HAP-1 (cell line): ENCODE measurements at regions not wholly inside any gene's neighbourhood (a gene's known extent, or its start where the extent isn't known, plus 50 kb on each side); places are given as distances from the start of the nearest gene placed in this dataset.

Experiments used
- DNase-seq, 2 experiments: peaks; one replicate each; pipeline ENCODE4 v3.0.0-alpha.2; 2016 to 2020; ENCODE audit warnings: low spot score in 2 of 2
- H3K27me3 ChIP-seq: fragments of 250-450 bp; sonication (Bioruptor Pico); 2 replicates; pipeline ENCODE4 v1.5.1; 2020; ENCODE audit warnings: low read depth, mild to moderate bottlenecking, moderate library complexity
- H3K36me3 ChIP-seq: fragments of 250-450 bp; sonication (Bioruptor Pico); replicated peaks from 2 replicates; pipeline ENCODE4 v1.5.1; 2020; ENCODE audit warnings: mild to moderate bottlenecking
- H3K4me1 ChIP-seq: fragments of 250-450 bp; sonication (Bioruptor Pico); 2 replicates; pipeline ENCODE4 v1.5.1; 2020; ENCODE audit warnings: mild to moderate bottlenecking
- H3K4me3 ChIP-seq: fragments of 250-450 bp; sonication (Bioruptor Pico); 2 replicates; pipeline ENCODE4 v1.5.1; 2020; ENCODE audit warnings: mild to moderate bottlenecking, moderate library complexity
- H3K9me3 ChIP-seq: fragments of 250-450 bp; sonication (Bioruptor Pico); 2 replicates; pipeline ENCODE4 v1.5.1; 2020; ENCODE audit warnings: mild to moderate bottlenecking, moderate library complexity
- in situ Hi-C: fragments of 300-500 bp; cut with MboI; formaldehyde crosslinking; loops from 3 replicates; pipeline ENCODE4 v1.14.3; 2020; ENCODE audit warnings: low sequenced_read_pairs, inconsistent platforms, mixed read lengths

- H3K4me1 ChIP-seq = peaks cover 6% of the 10 kb centered on the region; the same call in 1 of the 2 replicates
- H3K9me3 ChIP-seq = no peaks in the 10 kb centered on the region
- in situ Hi-C loops = no loop called here
- no peaks in the 10 kb centered on the region for H3K27me3 ChIP-seq
- peak in 1 of 2 experiments; percentile 47 for DNase-seq
- H3K4me3 ChIP-seq = no peak overlapping the region
- H3K36me3 ChIP-seq = no peaks in the 10 kb centered on the region
Measured at GRCh38 chr3:76826861-76827260, 213.0 kb upstream of the ROBO2 start.

GRCh38 chr3:76827701-76828226 is 212.1 kb upstream of the ROBO2 start:
- H3K36me3 ChIP-seq = no peaks in the 10 kb centered on the region
- in situ Hi-C loops = no loop called here
- DNase-seq = no peak
- H3K4me3 ChIP-seq = no peak overlapping the region
- peaks cover 6% of the 10 kb centered on the region; the same call in 1 of the 2 replicates for H3K4me1 ChIP-seq
- no peaks in the 10 kb centered on the region for H3K9me3 ChIP-seq
- H3K27me3 ChIP-seq = no peaks in the 10 kb centered on the region

DNA sequence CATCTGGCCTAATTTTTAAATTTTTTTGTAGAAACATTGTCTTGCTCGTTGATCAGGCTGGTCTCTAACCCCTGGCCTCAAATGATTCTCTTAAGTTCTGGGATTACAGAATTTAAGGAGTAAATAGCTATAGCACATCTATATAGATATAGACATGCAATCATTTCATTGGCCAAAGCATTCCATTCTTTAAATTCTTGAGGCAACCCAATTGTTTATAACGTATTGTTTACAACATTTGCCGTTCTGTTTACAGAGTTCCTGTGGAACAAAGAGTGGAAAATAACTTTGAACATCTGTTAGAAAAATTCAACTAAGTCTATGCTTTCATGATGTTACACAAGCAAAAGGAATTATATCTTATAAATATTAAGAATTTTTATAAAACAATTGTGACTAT is 205.2 kb upstream of the ROBO2 start:
- in situ Hi-C loops = no loop called here
- H3K9me3 ChIP-seq = no peaks in the 10 kb centered on the region
- no peaks in the 10 kb centered on the region for H3K36me3 ChIP-seq
- H3K4me1 ChIP-seq = no peaks in the 10 kb centered on the region
- no peaks in the 10 kb centered on the region for H3K27me3 ChIP-seq
- H3K4me3 ChIP-seq = no peak overlapping the region
- DNase-seq = no peak

GRCh38 chr3:76841747-76842146 is 198.2 kb upstream of the ROBO2 start:
- H3K36me3 ChIP-seq = no peaks in the 10 kb centered on the region
- H3K4me3 ChIP-seq = no peak overlapping the region
- in situ Hi-C loops = no loop called here
- H3K27me3 ChIP-seq = no peaks in the 10 kb centered on the region
- no peak for DNase-seq
- H3K9me3 ChIP-seq = no peaks in the 10 kb centered on the region
- no peaks in the 10 kb centered on the region for H3K4me1 ChIP-seq

GRCh38 chr3:76842216-76842615 is 197.7 kb upstream of the ROBO2 start:
- in situ Hi-C loops = no loop called here
- H3K4me3 ChIP-seq = no peak overlapping the region
- no peaks in the 10 kb centered on the region for H3K4me1 ChIP-seq

GRCh38 chr3:76855451-76855850 is 184.4 kb upstream of the ROBO2 start:
- no peaks in the 10 kb centered on the region for H3K9me3 ChIP-seq
- DNase-seq = no peak
- in situ Hi-C loops = no loop called here
- H3K27me3 ChIP-seq = no peaks in the 10 kb centered on the region
- no peaks in the 10 kb centered on the region; the same call in 1 of the 2 replicates for H3K4me1 ChIP-seq
- H3K36me3 ChIP-seq = no peaks in the 10 kb centered on the region
- no peak overlapping the region for H3K4me3 ChIP-seq

More at GRCh38 chr3:76842216-76842615, 197.7 kb upstream of the ROBO2 start:
- no peaks in the 10 kb centered on the region for H3K27me3 ChIP-seq
- DNase-seq = no peak
- no peaks in the 10 kb centered on the region for H3K36me3 ChIP-seq
- no peaks in the 10 kb centered on the region for H3K9me3 ChIP-seq

DNA sequence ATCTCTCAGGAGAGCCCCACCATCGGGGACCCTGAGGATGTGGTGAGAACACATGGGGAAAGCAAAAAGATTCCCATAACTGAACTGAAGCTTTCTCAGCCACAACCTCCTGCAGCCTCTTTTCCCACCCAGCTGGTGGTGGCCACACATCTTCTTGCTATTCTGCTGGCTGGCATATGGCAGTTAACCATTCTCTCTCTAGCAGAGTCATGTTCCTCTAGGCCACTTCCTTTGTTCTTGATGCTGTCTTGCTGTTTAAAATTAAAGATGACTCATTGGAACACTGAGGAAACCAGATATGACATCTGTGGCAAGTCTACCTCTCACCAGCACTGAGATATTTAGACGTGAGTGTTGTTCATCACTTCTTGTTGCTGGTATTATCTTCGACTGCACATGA is 180.3 kb upstream of the ROBO2 start:
- Histone ChIP-seq H3K4me1 (no peaks in the 10 kb centered on the region; the same call in 1 of the 2 replicates), H3K9me3 (no peaks in the 10 kb centered on the region), H3K27me3 (no peaks in the 10 kb centered on the region), H3K4me3 (no peak overlapping the region), H3K36me3 (no peaks in the 10 kb centered on the region)
- in situ Hi-C loops = no loop called here
- no peak for DNase-seq

DNA sequence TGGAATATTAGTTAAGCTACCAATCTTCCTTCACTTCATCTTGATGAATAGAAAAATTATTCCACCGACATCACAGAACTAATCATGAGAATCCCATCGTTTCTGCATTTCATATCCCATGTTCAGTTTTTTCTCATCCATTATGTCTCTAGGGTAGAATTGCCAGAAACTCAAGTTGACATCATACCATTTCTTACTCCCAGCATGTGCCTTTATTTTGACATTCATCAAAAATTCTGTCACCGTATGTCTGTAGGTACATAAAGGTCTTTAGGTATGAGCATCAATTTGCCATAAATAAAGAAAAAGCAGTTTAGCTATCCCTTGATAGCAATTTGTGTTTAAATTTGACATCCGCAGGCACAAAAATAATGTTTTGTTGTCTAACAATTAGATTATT is 175.5 kb upstream of the ROBO2 start:
- no peaks in the 10 kb centered on the region for H3K36me3 ChIP-seq
- in situ Hi-C loops = no loop called here
- no peaks in the 10 kb centered on the region for H3K4me1 ChIP-seq
- H3K27me3 ChIP-seq = no peaks in the 10 kb centered on the region
- no peak for DNase-seq
- H3K9me3 ChIP-seq = no peaks in the 10 kb centered on the region
- no peak overlapping the region for H3K4me3 ChIP-seq

DNA sequence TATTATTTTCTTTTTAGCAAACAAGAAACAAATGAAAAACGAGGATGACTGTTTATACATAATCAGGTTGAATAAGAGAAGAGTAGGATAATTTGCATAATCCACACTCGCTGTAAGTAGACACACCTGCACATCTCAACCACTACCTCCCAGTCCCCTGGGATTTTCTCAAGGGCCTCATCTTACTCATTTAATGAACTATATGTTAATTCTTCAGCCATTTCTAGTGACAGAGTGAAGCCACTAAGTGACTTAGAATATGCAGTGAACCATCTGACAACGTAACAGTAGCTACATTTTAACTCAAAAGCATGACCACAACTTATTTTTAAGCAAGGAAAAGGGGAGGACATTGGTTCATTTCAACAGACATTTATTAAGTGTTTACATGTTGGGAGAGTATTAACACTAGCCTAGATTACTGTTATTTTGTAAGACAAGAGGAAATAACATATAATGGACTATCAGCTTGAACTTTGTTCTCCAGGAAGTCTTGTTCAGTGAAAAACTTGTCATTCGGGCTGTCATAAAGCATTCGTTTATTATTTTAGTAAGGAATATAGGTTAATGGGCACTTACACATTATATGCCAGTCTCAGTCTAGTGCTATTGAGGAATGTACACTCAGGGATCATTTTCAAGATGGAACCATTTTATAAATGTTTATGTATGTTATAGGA is 173.0 kb upstream of the ROBO2 start:
- DNase-seq = no peak
- Histone ChIP-seq H3K36me3 (no peaks in the 10 kb centered on the region), H3K4me3 (no peak overlapping the region), H3K4me1 (no peaks in the 10 kb centered on the region), H3K9me3 (no peaks in the 10 kb centered on the region), H3K27me3 (no peaks in the 10 kb centered on the region)
- in situ Hi-C loops = no loop called here

DNA sequence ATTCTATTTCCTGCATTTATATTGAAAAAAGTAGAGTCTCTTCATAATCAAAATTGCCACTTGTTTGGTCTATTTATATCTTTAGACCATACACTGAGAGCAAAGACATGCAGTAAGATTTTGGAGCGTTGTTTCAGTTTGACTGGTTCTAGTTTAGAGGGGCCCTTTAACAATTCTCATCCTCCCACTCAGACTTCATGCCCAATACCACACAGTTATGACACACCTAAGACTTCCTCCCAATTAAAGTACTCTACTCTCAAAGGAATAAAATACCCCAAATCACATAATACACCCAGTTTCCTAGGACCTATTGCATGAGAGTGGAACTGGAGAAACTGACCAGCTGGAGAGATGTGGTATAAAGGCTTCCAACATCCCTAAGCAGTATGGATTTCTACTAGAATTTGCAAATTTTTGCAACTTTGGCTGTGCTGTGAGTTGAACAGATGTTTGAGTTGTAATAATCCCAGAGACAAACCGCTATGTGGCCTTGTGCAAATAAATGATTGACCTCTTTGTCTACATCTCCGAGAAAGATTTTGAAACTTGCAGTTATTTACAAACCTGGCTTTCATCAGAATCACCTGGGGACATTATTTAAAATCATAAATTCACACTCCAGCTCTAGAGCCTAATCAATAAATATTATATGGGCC is 170.0 kb upstream of the ROBO2 start:
- no peak overlapping the region for H3K4me3 ChIP-seq
- DNase-seq = no peak
- no peaks in the 10 kb centered on the region for H3K4me1 ChIP-seq
- no peaks in the 10 kb centered on the region for H3K27me3 ChIP-seq
- in situ Hi-C loops = no loop called here
- no peaks in the 10 kb centered on the region for H3K36me3 ChIP-seq
- H3K9me3 ChIP-seq = no peaks in the 10 kb centered on the region

DNA sequence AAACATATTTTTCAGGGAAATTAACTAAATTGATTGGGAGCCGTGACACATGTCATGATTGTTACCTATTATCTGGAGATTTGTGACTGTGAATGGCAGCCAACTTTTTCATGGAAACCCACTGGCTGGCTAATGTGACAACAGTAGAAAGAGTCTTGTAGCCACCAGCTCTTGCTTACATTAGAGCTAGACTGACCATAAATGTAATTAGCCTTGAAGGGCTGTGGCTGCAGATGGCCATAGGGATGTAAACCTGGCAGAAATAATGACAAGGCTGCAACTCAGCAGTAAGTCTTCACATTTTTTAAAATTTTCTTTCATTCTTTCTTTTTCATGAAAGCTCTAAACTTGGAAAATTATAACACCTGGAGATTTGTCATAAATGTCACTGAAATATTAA is 168.2 kb upstream of the ROBO2 start:
- Histone ChIP-seq H3K9me3 (no peaks in the 10 kb centered on the region), H3K4me1 (no peaks in the 10 kb centered on the region), H3K4me3 (no peak overlapping the region), H3K27me3 (no peaks in the 10 kb centered on the region), H3K36me3 (no peaks in the 10 kb centered on the region)
- in situ Hi-C loops = no loop called here
- no peak for DNase-seq

DNA sequence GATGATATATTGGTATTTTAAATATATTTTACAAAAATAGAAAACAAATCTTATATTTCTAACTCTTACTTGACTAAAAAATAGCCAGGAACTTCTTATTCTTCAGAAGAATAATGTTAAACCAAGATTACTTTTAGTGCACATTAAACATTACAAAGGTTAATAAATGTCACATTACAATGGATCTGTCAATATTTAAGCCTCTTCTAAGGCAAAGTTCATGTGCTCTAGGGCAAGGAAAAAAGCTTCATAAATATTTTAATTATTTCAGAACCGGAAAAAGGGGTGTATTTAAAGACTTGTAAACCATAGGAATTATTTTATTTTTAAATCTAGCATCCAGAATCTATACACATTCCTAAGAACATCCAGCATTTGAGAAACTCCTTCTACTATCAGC is 166.9 kb upstream of the ROBO2 start:
- Histone ChIP-seq H3K9me3 (no peaks in the 10 kb centered on the region), H3K4me3 (no peak overlapping the region), H3K27me3 (no peaks in the 10 kb centered on the region), H3K4me1 (no peaks in the 10 kb centered on the region), H3K36me3 (no peaks in the 10 kb centered on the region)
- no peak for DNase-seq
- in situ Hi-C loops = no loop called here

DNA sequence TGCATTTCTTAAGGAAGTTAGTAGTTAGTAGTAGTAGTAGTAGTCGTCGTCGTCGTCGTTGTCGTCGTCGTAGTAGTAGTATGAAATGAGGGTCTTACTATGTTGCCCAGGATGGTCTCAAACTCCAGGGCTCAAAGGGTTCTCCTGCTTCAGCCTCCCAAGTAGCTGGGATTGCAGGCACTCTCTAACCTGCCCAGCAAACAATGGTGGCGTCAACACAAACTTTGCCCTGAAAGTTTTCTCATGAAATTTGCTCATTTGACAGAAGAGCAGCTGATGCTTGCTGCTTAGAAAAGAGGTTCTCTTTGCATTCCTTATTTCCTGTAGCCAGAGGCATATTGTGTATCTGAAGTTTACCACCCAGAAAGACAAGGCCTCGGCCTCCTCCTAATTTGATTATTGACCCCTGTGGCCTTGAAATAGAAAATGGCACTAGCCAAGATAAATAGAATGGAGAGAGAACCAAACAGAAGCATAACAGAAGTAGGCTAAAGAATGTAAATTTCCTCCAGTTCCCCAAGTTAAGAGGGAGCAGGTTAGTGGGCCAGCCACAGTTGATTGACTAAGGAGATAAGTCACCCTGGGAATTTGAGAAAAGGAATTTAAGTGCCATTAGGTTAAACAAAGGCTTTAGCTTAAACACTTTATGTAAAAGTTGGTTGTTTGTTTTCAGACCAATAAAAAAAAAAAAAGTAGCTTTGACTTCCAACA is 166.2 kb upstream of the ROBO2 start:
- no peaks in the 10 kb centered on the region for H3K4me1 ChIP-seq
- H3K4me3 ChIP-seq = no peak overlapping the region
- no peaks in the 10 kb centered on the region for H3K9me3 ChIP-seq
- no peaks in the 10 kb centered on the region for H3K36me3 ChIP-seq
- in situ Hi-C loops = no loop called here
- no peak for DNase-seq
- no peaks in the 10 kb centered on the region for H3K27me3 ChIP-seq

- Histone ChIP-seq H3K4me1 (no peaks in the 10 kb centered on the region), H3K36me3 (no peaks in the 10 kb centered on the region), H3K27me3 (no peaks in the 10 kb centered on the region), H3K9me3 (no peaks in the 10 kb centered on the region), H3K4me3 (no peak overlapping the region)
- in situ Hi-C loops = no loop called here
- DNase-seq = no peak
Measured at GRCh38 chr3:76879959-76880358, 159.9 kb upstream of the ROBO2 start.
